ENCODE measurements at regions not wholly inside any gene's neighbourhood (a gene's known extent, or its start where the extent isn't known, plus 50 kb on each side); places are given as distances from the start of the nearest gene placed in this dataset.
"Not testable (repeated sequence)": the region's sequence is repeated elsewhere in the genome, so short reads cannot be mapped to it uniquely, and the experiment has no call there.

DNA sequence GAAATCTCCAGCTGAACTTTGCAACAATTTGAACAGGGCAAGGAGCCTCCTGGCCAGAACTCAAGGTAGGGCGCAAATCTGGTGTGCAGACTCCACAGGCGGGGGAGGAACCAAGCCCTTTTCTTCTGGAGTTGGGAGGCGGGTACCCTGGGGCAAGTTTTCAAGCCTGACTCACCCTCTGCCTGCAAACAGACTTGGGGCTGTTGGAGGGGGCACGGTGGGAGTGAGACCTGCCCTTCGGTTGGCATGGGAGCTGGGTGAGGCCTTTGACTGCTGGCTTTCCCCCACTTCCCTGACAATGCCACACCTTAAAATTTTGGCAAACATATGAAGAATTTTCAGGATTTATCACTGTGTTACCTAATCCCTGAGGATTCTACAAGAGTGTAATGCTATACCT, 709.8 kb upstream of the DIAPH2 start:
- no peak for DNase-seq (ENCODE audit: low spot score)

DNA sequence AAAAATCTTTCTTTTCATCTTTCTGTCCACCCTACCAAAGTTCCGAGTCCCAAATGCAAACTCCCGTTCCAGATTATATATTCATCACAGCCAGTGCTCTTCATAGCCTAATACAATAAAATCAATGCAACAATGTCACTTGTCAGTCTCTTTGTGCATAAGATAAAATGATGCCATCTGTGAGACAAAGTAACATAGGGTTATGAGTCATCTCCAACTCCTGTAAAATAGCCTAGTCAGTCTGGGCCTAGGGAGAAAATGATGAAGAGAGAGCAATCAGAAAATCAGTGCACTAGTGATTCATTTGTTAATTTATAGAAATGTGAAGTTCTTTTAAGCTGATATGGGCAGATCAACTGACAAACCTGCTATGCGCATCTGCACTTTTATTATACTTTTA, 689.1 kb upstream of the DIAPH2 start:
- no peak for DNase-seq (ENCODE audit: low spot score)

DNA sequence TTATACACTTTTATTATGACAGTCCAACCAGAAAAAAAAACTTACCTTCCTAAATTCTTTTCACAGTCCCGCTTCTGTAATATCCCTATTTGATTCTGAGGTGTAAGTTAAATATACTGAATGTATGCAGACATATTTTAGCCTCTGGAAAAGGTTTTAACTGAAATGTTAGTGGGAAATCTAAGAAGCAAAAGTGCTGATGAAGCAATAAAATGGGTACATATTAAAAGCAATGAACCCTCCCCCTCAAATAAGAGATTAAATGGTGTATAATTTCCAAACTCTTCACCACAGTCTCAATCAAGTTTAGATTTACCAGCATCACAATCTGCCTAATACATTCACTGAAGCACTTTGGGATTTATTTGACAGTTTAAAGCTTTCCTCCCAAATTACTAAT, 688.3 kb upstream of the DIAPH2 start:
- no peak for DNase-seq (ENCODE audit: low spot score)

DNA sequence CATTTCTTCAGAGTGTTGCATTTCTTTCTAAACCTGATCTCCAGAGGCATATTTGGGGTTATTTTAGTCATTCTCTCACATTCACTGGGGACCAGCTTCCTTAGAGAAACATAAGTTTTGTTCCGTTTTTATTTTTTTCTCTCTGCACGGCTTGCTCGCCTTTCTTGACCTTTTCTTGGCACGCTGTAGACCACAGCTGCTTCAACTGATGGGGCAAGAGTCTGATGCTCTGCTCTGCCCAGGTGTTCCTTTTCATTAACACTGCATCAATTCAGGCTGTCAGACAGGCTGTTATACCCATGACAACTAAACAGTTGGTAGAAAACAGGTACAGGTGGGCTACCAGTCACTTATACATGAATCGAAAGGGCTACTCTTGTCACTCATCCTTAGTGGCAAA, 682.2 kb upstream of the DIAPH2 start:
- no peak for DNase-seq (ENCODE audit: low spot score)

DNA sequence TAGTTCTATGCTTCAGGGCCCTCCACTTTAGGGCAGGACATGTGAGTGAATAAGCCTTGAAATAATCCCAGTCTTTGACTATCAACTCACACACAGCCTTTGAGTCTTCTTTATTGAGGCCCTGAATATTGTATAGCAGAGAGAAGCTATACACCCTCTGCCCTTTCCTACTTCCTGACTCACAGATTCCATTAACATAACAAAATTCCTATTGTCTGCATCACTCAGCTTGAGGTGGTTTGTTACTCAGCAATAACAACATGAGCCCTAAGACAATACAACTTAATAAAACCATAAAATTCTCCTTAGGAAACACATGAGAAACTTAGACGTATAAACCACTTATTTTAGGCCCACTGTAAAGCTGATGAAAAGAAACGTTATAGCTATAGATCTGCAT, 680.3 kb upstream of the DIAPH2 start:
- DNase-seq (ENCODE audit: low spot score): no peak

DNA sequence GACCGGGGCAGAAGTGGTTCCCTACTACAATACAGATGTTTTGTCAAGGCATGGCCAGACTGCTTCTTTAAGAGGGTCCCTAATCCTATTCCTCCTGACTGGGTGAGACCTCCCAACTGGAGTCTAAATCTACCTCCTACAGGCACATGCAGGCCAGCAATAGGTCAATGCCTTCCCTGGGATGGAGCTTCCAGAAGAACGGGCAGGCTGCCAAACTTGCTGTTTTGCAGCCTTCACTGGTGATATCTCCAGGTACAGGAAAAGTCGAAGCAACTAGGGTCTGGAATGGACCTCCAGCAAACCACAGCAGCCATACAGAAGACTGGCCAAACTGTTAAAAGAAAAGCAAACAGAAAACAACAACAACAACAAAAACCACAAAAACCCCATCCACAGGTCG, 678.4 kb upstream of the DIAPH2 start:
- DNase-seq (ENCODE audit: low spot score): no peak

DNA sequence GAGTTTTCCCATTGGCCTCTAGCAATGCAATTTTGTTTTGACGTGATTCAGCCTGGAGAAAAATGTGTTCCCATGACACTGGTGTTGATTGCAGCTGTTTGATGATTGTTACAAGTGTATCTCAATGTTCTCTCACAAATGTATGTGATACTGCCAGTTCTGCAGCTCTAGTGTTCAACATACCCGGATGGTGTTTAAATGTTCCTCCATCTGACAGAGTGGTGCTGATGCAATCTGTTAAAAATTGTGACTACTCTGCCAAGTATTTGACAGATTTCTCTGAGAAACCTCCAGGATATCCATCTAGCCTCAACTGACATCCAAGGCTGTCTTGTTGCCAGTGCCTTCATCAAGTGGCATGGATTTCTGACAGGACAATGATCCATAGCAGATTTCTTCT, 657.2 kb upstream of the DIAPH2 start:
- no peak for DNase-seq (ENCODE audit: low spot score)

DNA sequence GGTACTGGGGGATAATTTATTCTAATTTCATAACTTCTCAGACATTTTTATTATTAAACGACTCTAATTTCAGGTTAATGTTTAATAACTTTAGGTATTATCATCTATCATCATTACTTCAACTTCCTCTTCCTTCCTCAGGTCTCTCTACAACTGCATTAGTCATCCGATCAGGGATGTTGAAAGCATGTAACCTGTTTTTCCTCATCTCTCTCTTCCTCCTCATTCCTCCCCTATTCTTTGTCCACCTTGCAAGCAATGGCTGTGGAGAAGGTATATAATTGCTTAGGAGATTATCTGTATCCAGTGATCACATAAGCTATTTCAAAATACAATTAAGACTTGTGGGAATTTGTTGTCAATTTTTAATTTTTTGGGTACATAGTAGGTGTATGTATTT, 632.6 kb upstream of the DIAPH2 start:
- DNase-seq (ENCODE audit: low spot score): no peak

DNA sequence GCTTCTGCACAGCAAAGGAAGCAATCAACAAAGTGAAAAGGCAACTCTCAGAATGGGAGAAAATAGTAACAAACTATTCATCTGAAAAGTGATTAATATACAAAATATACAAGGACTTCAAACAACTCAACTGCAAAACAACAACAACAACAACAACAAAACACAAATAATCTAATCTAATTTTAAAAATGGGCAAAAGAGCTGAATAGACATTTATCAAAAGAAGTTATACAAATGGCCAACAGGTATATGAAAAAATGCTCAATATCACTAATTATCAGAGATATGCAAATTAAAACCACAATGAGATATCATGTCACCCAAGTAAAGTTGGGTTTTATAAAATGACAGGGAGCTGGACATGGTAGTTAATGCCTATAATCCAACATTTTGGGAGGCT, 602.8 kb upstream of the DIAPH2 start:
- no peak for DNase-seq (ENCODE audit: low spot score)

DNA sequence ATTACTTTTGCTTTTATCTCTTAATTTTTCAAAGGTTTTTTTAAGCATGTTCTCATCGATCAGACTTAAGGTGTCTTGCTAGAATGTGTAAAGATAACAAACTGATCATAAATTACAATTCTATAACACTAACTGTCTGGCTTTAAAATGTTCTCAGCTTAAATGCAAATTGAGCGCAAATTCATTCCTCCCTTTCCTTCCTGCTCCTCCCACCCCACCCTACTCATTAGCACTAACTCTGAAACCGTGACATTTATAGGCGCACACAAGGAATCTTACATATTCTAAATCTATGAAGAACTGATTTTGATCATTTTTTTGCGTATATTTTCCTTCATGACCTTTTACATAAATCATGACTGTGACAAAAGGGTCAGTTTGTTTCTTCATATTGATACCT, 590.0 kb upstream of the DIAPH2 start:
- no peak for DNase-seq (ENCODE audit: low spot score)

DNA sequence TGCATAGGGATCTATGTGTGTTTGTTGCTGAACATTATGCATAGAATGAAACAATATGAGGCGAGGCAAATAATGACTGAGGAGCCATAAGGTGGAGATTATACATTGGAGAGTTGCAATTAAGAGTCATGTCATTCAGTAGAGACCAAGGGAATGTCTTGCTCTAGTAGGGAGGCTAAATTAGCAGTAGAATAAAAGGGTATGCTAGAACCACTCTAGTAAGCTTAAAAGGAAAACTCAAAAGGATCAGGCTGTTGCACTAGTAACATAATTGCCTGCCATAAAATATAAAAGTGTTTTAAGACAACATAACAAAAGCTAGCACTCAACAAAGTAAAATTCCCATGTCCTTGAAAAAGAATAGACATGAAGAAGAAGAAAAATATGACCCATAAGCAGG, 586.2 kb upstream of the DIAPH2 start:
- no peak for DNase-seq (ENCODE audit: low spot score)

DNA sequence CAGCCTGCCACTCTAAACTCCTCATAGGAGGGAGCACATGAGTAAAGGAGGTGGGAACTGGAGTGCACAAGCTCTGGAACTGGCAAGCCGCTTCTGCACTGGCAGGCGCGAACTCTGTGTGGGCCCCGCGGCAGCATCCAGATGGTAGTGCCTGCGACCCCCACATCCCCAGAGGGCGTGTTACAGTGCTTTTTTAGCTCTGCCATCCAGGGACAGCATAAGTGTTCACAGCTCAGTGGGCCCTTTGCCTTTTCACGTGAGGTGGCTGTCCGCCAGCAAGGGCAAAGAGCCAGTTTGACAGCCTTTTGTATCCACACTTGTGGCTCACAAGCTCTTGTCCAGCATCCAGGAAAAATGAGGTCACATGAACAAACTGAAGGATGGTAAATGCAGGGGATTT, 581.6 kb upstream of the DIAPH2 start:
- no peak for DNase-seq (ENCODE audit: low spot score)

DNA sequence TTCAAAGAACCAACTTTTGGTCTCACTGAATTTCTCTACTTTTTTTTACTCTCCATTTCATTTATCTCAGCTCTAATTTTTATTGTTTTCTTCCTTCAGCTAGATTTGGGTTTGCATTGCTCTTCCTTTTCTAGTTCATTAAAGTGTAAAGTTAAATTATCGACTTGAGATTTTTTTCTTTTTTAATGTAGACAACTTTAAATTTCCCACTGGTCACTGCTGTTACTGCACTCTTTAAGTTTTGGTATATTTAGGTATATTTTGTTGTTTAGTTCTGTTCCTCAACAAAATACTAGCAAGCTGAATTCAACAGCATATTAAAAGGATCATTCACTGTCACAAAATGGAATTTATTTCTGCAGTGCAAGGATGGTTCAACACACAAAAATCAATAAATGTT, 572.0 kb upstream of the DIAPH2 start:
- no peak for DNase-seq (ENCODE audit: low spot score)

DNA sequence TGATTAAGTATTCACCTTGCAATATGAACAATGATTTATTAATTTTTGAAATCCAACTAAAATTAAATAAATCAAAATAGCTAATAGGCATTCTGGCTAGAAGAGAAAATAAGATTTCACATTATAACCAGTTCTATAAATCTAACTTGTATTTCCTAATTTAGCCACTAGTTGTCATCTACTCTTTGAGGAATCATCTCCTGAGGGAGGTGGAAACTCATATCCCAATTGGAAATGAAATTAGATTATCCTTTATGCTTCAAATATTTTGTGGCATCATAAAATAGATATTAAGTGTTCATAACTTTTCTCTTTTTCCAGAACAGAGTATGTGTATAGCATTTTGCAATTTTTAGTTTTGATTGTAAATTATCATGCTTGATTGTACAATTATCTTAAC, 558.5 kb upstream of the DIAPH2 start:
- no peak for DNase-seq (ENCODE audit: low spot score)

DNA sequence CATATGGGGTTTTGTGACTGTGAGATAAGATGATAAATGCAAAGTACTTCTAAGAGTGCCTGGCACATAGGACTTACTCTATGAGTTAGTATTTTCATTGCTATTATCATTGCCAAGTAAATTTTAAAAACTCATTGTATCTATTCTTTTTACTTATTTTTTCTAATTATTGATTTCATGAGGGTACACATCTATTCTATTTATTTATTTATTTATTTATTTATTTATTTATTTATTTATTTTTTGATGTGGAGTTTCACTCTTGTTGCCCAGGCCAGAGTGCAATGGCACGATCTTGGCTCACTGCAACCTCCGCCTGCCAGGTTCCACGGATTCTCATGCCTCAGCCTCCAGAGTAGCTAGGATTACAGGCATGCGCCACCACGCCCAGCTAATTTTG, 556.6 kb upstream of the DIAPH2 start:
- not testable (repeated sequence) for DNase-seq (ENCODE audit: low spot score)

DNA sequence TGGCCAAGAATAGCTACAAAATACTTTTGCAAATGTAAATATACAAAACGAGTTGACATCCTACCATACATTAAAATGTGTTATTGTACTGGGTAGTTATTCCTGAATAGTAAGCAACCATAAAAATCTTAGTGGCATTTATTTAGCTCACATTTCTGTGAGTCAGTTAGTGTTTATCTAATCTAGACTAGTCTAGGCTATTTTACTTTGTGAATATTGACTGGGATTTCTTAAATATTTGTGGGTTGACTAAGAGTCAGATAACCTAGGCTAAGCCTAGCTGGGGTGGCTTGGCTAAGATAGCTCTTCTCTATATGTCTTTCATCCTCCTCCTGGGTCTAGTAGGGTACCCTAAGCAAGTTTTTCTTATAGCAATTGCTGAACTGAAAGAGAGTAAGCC, 543.8 kb upstream of the DIAPH2 start:
- no peak for DNase-seq (ENCODE audit: low spot score)

DNA sequence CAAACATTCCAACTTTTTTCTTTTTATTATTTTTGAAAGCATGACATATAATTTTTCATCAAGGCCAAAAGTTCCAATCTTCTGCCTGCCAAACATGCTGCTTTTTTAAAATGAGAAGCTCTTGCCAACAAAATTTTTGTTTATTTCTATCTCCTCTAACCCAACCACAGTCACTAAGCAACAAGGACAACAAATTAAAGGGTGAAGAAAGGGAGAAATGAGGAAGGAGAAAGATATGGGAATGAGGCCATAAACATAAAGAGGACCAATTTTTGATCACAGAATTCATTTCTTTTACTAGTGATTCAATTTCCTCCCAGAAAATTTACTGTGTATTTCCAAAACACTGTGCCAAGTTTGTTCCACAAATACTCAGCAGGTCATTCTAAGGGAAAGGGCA, 537.0 kb upstream of the DIAPH2 start:
- DNase-seq (ENCODE audit: low spot score): no peak

DNA sequence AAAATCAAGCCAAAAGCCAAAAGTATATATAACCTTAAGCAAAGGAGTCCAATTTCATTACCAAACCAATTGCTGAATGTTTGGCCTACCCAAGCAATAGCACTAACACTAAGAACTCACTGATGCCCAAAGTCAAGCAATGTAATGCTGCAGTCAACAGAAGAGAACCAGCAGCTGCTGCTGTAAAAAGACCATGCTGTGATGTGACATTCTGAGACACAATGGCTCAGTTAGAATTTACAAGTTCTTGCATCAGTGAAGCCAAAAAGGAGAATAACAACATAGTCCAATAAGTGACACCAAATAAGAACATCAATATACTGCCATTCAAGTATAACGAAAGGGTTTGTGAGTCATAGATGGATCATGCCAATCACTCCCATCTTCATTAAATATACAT, 514.0 kb upstream of the DIAPH2 start:
- DNase-seq (ENCODE audit: low spot score): no peak

DNA sequence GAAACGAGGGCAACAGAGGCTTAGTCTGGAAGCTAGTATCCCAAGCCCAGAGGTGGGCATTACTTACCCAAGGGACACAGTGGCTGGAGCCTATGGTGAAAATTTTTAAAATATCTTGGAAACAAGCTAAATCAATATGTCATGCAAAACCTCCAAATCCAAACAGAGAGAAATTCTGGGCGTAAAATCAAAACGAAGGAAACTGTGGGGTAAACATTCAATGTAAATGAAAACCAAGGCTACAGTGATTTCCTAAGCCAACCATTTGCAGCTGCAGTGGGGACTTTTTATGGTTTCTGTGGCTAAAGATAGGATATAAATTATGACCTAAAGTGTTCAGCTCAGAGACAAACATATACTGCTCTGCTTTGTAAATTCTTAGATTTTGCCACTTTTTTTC, 507.7 kb upstream of the DIAPH2 start:
- no peak for DNase-seq (ENCODE audit: low spot score)

DNA sequence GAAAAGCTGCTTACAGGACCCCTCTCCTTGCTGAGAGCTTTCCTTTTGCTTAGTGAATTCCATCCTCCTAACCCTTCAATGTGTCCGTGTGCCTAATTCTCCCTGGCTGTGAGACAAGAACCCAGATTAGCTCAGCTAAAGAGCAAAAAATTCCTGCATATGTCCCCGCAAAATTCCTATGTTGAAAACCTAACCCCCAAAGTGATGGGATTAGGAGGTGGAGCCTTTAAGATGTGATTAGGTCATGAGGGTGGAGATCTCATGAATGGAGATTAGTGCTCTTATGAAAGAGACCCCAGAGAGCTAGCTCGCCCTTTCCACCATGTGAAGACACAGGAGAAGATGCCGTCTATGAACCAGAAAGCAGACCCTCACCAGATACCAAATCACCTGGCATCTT, 503.0 kb upstream of the DIAPH2 start:
- no peak for DNase-seq (ENCODE audit: low spot score)

DNA sequence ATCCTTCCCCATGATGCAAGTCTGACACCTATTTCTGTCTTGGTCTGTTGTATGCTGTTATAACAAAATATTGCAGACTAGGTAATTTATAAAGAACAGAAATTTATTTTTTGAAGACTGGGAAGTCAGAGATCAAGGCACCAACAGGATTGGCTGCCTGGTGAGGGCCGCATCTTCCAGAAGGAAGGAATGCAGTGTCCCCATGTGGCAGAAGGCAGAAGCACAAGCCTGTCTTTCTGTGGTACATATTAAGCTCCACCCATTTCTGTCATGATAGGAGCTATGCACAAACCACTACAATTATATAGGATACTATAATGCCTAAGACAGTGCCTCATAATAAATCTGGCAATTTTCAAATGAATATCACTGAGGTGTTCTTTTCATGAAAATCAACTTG, 502.3 kb upstream of the DIAPH2 start:
- peak; percentile 2 for DNase-seq (ENCODE audit: low spot score)

DNA sequence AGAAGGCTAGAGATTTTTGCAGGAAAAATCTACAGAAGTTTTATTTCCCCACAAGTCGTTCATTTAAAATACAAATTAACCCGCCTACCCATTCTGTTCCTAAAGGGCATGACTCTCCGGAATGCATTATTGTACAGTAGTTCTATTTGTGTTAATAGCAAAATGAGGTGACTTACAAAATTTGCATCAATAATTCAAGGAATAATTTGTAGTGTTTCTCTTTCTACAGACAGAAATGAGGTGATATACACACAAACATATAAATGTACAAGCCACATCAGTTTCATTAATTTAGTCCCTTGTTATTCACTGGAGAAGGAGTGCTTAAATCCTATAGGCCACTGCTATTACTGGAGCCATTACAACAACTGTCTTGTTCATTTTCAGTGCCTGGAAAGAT, 501.3 kb upstream of the DIAPH2 start:
- no peak for DNase-seq (ENCODE audit: low spot score)

DNA sequence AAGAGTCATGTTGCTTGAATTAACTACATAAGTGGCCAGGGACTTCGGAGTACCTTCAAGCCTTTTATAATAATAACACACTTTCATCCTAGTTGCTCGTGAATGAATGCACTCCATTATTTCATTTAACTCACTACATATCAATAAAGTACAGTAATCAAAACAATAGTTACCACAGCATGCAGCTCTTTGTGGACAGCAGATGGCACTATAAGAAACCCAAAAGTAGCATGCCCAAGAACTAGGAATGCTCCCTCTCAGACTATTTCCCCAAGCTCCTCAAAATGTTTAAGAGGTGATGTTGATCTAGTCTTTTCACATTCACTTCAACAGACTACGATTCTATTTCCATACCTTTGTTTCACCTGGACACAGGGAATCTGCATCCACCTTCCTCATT, 500.8 kb upstream of the DIAPH2 start:
- no peak for DNase-seq (ENCODE audit: low spot score)

DNA sequence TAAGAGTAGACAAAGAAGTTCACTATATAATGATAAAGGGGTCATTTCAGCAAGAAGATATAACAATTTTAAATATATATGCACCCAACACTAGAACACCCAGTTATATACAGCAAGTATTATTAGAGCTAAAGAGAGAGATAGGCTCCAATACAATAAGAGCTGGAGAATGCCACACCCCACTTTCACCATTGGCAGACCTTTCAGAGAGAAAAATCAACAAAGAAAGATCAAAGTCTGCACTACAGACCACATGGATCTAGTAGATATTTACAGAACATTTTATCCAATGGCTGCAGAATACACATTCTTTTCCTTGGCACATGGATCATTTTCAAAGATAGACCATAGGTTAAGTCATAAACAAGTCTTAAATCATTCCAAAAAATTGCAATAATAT, 479.7 kb upstream of the DIAPH2 start:
- DNase-seq (ENCODE audit: low spot score): peak; percentile 4

DNA sequence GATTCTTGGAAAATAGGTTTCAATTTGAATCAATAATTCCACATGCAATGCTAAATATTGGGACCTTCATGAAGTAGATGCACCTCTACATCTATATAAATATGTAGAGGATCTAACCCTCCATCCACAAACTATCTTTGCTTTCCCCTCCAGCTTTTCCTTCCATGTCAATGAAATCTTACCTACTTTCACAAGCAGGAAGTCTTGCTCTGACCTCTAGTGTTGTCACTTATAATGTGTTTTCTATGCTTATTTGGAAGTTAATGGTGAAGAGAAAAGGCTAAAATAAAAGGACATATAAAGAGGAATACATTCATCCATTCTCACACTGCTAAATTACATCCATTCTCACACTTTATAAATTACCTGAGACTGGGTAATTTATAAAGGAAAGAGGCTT, 472.7 kb upstream of the DIAPH2 start:
- DNase-seq (ENCODE audit: low spot score): no peak

DNA sequence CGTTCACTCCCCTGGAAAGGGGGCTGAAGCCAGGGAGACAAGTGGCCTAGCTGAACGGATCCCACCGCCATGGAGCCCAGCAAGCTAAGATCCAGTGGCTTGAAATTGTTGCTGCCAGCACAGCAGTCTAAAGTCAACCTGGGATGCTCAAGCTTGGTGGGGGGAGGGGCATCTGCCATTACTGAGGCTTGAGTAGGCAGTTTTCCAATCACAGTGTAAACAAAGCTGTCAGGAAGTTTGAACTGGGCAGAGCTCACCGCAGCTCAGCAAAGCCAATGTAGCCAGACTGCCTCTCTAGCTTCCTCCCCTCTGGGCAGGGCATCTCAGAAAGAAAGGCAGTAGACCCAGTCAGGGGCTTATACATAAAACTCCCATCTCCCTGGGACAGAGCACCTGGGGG, 470.0 kb upstream of the DIAPH2 start:
- not testable (repeated sequence) for DNase-seq (ENCODE audit: low spot score)
